Stomach (tissue), 4 donors: ENCODE measurements at regions not wholly inside any gene's neighbourhood (a gene's known extent, or its start where the extent isn't known, plus 50 kb on each side); places are given as distances from the start of the nearest gene placed in this dataset.

Source experiments
- POLR2A ChIP-seq, 4 donors: fragments of 450-650 bp; IDR thresholded peaks; one replicate each; pipeline ENCODE4 v1.6.1; 2016; ENCODE audit warnings: antibody characterized with exemption in 4 of 4, control low read depth in 2 of 4, mild to moderate bottlenecking in 1 of 4, moderate library complexity in 1 of 4
- TF ChIP-seq, protein P1 (sequence below), 7 experiments: fragments of 450-650 bp in 4 of 7; fragments of 200-600 bp in 3 of 7; sonication (generic) in 3 of 7; IDR thresholded peaks; one replicate each; pipeline ENCODE4 v1.5.1; 2016 to 2019; ENCODE audit warnings: antibody characterized with exemption in 7 of 7, control low read depth in 2 of 7, mild to moderate bottlenecking in 1 of 7

DNA sequence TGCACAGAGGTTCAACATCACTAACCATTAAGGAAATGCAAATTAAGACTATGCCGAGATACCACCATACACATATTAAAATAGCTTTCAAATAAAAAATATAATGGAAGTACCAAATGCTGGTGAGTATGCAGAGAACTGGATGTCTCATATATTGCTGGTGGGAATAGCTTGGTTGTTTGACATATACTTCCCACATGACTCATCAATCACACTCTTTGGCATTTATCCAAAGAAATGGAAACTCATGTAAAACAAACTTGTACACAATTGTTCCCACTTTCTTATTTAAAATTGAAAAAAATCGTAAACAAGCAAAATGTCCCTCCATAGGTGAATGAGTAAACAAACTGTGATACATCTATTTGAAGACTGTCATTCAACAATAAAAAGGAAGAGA, 982.6 kb upstream of the ATXN8OS start:
- TF ChIP-seq, protein P1, sequence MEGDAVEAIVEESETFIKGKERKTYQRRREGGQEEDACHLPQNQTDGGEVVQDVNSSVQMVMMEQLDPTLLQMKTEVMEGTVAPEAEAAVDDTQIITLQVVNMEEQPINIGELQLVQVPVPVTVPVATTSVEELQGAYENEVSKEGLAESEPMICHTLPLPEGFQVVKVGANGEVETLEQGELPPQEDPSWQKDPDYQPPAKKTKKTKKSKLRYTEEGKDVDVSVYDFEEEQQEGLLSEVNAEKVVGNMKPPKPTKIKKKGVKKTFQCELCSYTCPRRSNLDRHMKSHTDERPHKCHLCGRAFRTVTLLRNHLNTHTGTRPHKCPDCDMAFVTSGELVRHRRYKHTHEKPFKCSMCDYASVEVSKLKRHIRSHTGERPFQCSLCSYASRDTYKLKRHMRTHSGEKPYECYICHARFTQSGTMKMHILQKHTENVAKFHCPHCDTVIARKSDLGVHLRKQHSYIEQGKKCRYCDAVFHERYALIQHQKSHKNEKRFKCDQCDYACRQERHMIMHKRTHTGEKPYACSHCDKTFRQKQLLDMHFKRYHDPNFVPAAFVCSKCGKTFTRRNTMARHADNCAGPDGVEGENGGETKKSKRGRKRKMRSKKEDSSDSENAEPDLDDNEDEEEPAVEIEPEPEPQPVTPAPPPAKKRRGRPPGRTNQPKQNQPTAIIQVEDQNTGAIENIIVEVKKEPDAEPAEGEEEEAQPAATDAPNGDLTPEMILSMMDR (IDR thresholded peaks at IDR 0.05): no peak
- TF ChIP-seq POLR2A (IDR thresholded peaks at IDR 0.05): no peak
